ENCODE measurements at regions not wholly inside any gene's neighbourhood (a gene's known extent, or its start where the extent isn't known, plus 50 kb on each side); places are given as distances from the start of the nearest gene placed in this dataset.

- Histone ChIP-seq H3K4me3 (replicated peaks; ENCODE audit: insufficient read depth, low read length) (no peak overlapping the region), H3K27me3 (ENCODE audit: insufficient read depth, poor library complexity, severe bottlenecking) (no peaks in the 10 kb centered on the region), H3K27ac (replicated peaks) (no peak overlapping the region)
- no peak for DNase-seq (ENCODE audit: low read depth in 1 of 2, low spot score in 1 of 2)
- TF ChIP-seq GABPA (IDR thresholded peaks at IDR 0.05; ENCODE audit: low read depth), result no peak
- no peak for TF ChIP-seq POLR2AphosphoS5 (IDR thresholded peaks at IDR 0.05; ENCODE audit: low read depth)
- TF ChIP-seq REST (IDR thresholded peaks at IDR 0.05; ENCODE audit: insufficient replicate concordance, low read depth), result no peak
- no peak for TF ChIP-seq CTCF (IDR thresholded peaks at IDR 0.05; ENCODE audit: insufficient read depth, low read length)
- no peak for TF ChIP-seq SPI1 (IDR thresholded peaks at IDR 0.05; ENCODE audit: borderline replicate concordance, low read depth)
Observed at GRCh38 chr1:81712425-81712824, 88.3 kb upstream of the ADGRL2 start.

- H3K27ac ChIP-seq (replicated peaks), result no peak overlapping the region
- no peak overlapping the region for H3K4me3 ChIP-seq (replicated peaks; ENCODE audit: insufficient read depth, low read length)
- TF ChIP-seq GABPA (IDR thresholded peaks at IDR 0.05; ENCODE audit: low read depth) (no peak), POLR2AphosphoS5 (IDR thresholded peaks at IDR 0.05; ENCODE audit: low read depth) (no peak), CTCF (IDR thresholded peaks at IDR 0.05; ENCODE audit: insufficient read depth, low read length) (no peak), REST (IDR thresholded peaks at IDR 0.05; ENCODE audit: insufficient replicate concordance, low read depth) (no peak), SPI1 (IDR thresholded peaks at IDR 0.05; ENCODE audit: borderline replicate concordance, low read depth) (no peak)
- no peaks in the 10 kb centered on the region for H3K27me3 ChIP-seq (ENCODE audit: insufficient read depth, poor library complexity, severe bottlenecking)
- DNase-seq (ENCODE audit: low read depth in 1 of 2, low spot score in 1 of 2), result no peak
Observed at GRCh38 chr1:81710857-81711256, 89.9 kb upstream of the ADGRL2 start.

GRCh38 chr1:81708250-81708649, 92.5 kb upstream of the ADGRL2 start:
- Histone ChIP-seq H3K27ac (replicated peaks) (no peak overlapping the region), H3K4me3 (replicated peaks; ENCODE audit: insufficient read depth, low read length) (no peak overlapping the region), H3K27me3 (ENCODE audit: insufficient read depth, poor library complexity, severe bottlenecking) (no peaks in the 10 kb centered on the region)
- peak; percentile 75 for TF ChIP-seq SPI1 (IDR thresholded peaks at IDR 0.05; ENCODE audit: borderline replicate concordance, low read depth)
- TF ChIP-seq GABPA (IDR thresholded peaks at IDR 0.05; ENCODE audit: low read depth), result no peak
- DNase-seq (ENCODE audit: low read depth in 1 of 2, low spot score in 1 of 2), result no peak

GRCh38 chr1:81706650-81707435, 93.9 kb upstream of the ADGRL2 start:
- Histone ChIP-seq H3K27me3 (ENCODE audit: insufficient read depth, poor library complexity, severe bottlenecking) (no peaks in the 10 kb centered on the region), H3K4me3 (replicated peaks; ENCODE audit: insufficient read depth, low read length) (no peak overlapping the region), H3K27ac (replicated peaks) (no peak overlapping the region)
- no peak for TF ChIP-seq POLR2AphosphoS5 (IDR thresholded peaks at IDR 0.05; ENCODE audit: low read depth)
- TF ChIP-seq CTCF (IDR thresholded peaks at IDR 0.05; ENCODE audit: insufficient read depth, low read length), result no peak
- TF ChIP-seq REST (IDR thresholded peaks at IDR 0.05; ENCODE audit: insufficient replicate concordance, low read depth), result no peak
- no peak for TF ChIP-seq SPI1 (IDR thresholded peaks at IDR 0.05; ENCODE audit: borderline replicate concordance, low read depth)
- no peak for TF ChIP-seq GABPA (IDR thresholded peaks at IDR 0.05; ENCODE audit: low read depth)
- no peak for DNase-seq (ENCODE audit: low read depth in 1 of 2, low spot score in 1 of 2)
